CD4-positive, alpha-beta T cell treated with Interleukin-15 for 4 hours (primary cell): ENCODE measurements at regions not wholly inside any gene's neighbourhood (a gene's known extent, or its start where the extent isn't known, plus 50 kb on each side); places are given as distances from the start of the nearest gene placed in this dataset.

Experiments
- DNase-seq: peaks from one replicate; pipeline ENCODE4 v3.0.0-alpha.2; 2020; ENCODE audit warnings: low spot score

GRCh38 chr14:96638041-96638855 is 136.1 kb downstream of the PAPOLA start:
- no peak for DNase-seq

- no peak for DNase-seq
Measured at GRCh38 chr14:96639550-96639949, 137.4 kb downstream of the PAPOLA start.

GRCh38 chr14:96648506-96649326 is 146.5 kb downstream of the PAPOLA start:
- no peak for DNase-seq

GRCh38 chr14:96649327-96649601 is 147.1 kb downstream of the PAPOLA start:
- no peak for DNase-seq

- DNase-seq, result no peak
Measured at GRCh38 chr14:96653597-96653996, 143.6 kb upstream of the VRK1 start.

GRCh38 chr14:96658611-96659010 is 138.6 kb upstream of the VRK1 start:
- DNase-seq, result no peak

- DNase-seq, result no peak
Measured at GRCh38 chr14:96660123-96660522, 137.1 kb upstream of the VRK1 start.

GRCh38 chr14:96660667-96661066 is 136.5 kb upstream of the VRK1 start:
- DNase-seq, result no peak

- no peak for DNase-seq
Measured at GRCh38 chr14:96661244-96661969, 135.8 kb upstream of the VRK1 start.

GRCh38 chr14:96662116-96662970 is 134.8 kb upstream of the VRK1 start:
- no peak for DNase-seq

GRCh38 chr14:96663076-96663475 is 134.1 kb upstream of the VRK1 start:
- DNase-seq, result no peak

GRCh38 chr14:96663491-96664067 is 133.6 kb upstream of the VRK1 start:
- no peak for DNase-seq

- DNase-seq, result no peak
Measured at GRCh38 chr14:96666088-96666487, 131.1 kb upstream of the VRK1 start.

- no peak for DNase-seq
Measured at GRCh38 chr14:96670391-96670790, 126.8 kb upstream of the VRK1 start.

GRCh38 chr14:96671218-96671617 is 126.0 kb upstream of the VRK1 start:
- no peak for DNase-seq

GRCh38 chr14:96673706-96674105 is 123.5 kb upstream of the VRK1 start:
- no peak for DNase-seq

GRCh38 chr14:96674121-96674520 is 123.1 kb upstream of the VRK1 start:
- no peak for DNase-seq

GRCh38 chr14:96676166-96676565 is 121.0 kb upstream of the VRK1 start:
- DNase-seq, result no peak

GRCh38 chr14:96681829-96682228 is 115.4 kb upstream of the VRK1 start:
- DNase-seq, result no peak

GRCh38 chr14:96682401-96682800 is 114.8 kb upstream of the VRK1 start:
- no peak for DNase-seq

- no peak for DNase-seq
Measured at GRCh38 chr14:96683562-96684289, 113.5 kb upstream of the VRK1 start.
